ENCODE measurements at regions not wholly inside any gene's neighbourhood (a gene's known extent, or its start where the extent isn't known, plus 50 kb on each side); places are given as distances from the start of the nearest gene placed in this dataset.

- TF ChIP-seq CTCF (IDR thresholded peaks at IDR 0.05; ENCODE audit: low read depth, low read length) (no peak), POLR2A (IDR thresholded peaks at IDR 0.05; ENCODE audit: extremely low read depth, insufficient read length) (no peak), MAX (IDR thresholded peaks at IDR 0.05; ENCODE audit: low read depth, low read length) (no peak)
Measured at GRCh38 chr12:102736328-102736727, 180.7 kb downstream of the PAH start.

Measured in NB4 (cell line).